ENCODE measurements at regions not wholly inside any gene's neighbourhood (a gene's known extent, or its start where the extent isn't known, plus 50 kb on each side); places are given as distances from the start of the nearest gene placed in this dataset.
"Not testable (repeated sequence)": the region's sequence is repeated elsewhere in the genome, so short reads cannot be mapped to it uniquely, and the experiment has no call there.

DNA sequence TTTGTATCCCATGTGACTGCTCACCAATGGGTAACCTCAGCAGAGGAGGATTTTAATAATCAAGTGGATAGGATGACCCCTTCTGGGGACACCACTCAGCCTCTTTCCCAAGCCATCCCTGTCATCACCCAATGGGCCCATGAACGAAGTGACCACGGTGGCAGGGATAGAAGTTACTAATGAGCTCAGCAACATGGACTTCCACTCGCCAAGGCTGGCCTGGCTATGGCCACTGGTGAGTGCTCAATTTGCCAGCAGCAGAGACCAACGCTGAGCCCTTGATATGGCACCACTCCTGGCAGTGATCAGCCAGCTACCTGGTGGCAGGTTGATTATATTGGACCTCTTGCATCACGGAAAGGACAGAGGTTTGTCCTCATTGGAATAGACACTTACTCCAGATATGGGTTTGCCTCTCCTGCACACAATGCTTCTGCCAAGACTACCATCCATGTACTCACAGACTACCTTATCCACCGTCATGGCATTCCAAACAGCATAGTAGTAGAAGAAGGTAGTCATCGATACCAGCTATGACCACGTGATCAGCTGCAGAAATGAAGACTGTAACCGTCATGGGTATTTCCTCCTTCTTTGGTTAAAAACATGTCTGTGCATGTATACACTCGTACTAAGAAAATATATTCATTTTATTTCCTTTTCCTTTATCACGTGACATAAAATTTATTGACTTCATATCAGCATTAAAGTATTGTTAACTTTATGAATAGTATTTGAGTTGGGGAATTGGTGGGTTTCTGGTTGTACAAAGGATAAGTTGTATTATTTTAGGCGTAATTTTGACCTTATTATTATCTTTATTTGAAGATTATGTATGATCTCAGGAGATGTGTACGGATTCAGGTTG lies 562.6 kb downstream of the PTPRU start:
- DNase-seq = no peak

GRCh38 chr1:29797125-29797524 lies 560.8 kb downstream of the PTPRU start:
- DNase-seq = not testable (repeated sequence)

- not testable (repeated sequence) for DNase-seq
Observed at GRCh38 chr1:29795965-29796364, 559.6 kb downstream of the PTPRU start.

GRCh38 chr1:29793653-29794348 lies 557.5 kb downstream of the PTPRU start:
- no peak for DNase-seq

- peak; percentile 4 for DNase-seq
Observed at GRCh38 chr1:29793101-29793546, 556.8 kb downstream of the PTPRU start.

DNA sequence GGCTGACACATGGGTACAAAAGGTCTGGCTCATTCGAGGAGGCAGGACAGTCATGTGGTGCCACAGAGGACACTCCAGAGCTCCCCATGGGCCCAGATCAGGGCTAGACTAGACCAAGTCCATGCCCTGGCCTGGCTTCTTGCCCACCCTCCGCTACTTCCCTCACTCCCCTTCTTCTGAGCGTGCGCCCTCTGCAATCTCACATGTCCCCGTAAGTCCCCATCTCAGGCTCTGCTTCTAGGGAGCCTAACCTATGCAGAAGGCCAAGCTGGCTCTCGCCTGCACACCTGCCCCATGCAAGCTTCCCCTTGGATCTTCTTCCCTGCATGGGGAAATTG lies 553.6 kb downstream of the PTPRU start:
- no peak for DNase-seq

- DNase-seq = no peak
Observed at GRCh38 chr1:29789221-29789909, 553.0 kb downstream of the PTPRU start.

- no peak for DNase-seq
Observed at GRCh38 chr1:29786791-29787732, 550.7 kb downstream of the PTPRU start.

DNA sequence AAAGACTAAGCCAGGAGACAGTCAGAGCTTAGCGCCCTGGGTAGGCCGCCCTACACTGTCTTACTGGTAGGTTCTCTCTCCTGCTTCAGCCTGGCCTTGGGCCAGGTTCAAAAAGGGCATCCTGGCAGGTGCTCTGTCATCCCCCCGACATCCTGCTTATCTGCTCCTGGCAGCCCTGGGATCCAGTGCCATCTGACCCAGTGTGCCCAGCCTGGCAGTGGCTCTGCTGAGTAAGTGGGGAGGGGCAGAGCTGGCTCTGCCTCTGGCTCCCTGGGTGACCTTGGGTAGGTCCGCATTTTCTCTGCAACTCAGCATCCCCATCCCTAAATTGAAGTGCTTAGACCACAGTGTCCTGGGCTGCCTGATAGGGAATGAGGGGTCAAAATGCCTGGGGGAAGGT lies 549.9 kb downstream of the PTPRU start:
- no peak for DNase-seq

- DNase-seq = no peak
Observed at GRCh38 chr1:29785554-29785953, 549.2 kb downstream of the PTPRU start.

DNA sequence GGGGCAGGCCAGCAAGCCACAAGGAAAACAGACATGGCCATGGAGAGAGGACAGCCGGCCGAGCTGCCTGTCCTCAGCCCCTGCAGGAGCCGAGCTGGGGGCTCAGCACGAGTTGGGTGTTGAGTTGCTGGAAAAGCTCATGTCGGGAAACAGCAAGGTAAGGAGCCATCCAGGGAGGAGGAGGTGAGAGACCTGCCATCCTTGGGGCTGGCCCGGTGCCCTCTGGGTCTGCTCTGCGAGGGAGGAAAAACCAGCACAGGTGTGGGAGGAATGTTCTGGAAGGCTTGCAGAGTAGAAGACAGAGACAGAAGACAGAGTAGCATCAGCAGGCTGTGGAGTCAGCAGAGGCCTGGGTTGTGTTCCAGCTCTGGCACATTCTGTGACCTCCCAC lies 548.8 kb downstream of the PTPRU start:
- no peak for DNase-seq

GRCh38 chr1:29784276-29785136 lies 548.2 kb downstream of the PTPRU start:
- DNase-seq = no peak

GRCh38 chr1:29783508-29784275 lies 547.4 kb downstream of the PTPRU start:
- DNase-seq = no peak

DNA sequence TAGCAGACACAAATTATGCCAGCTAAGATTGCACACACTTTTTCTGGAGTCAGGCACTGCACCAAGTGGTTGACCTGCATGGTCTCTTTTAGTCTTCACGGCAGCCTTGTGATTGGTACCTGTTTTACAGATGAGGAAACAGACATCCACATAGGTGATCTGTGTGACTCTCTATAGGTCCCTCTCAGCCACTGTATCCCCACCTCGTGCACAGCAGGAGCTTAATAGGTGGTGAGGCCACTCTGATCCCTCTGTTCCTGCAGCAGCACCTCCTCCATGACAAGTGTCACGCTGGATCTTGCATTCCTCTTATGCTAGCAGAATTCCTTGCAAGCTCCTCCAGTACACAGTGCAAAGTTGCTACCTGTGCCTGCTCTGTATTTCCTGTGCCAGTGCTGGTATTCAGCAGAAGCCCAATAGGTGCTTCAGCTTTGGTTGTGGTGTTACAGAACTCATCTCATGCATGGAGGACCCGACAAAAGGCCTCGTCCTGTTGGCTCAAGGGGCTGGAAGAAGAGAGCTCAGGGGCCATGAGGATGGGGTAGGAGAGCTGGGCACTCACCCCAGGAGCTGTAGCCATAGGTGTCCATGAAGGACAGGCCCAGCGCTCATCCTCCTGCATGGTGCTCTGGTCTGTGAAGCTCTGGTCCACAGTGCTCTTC lies 546.7 kb downstream of the PTPRU start:
- no peak for DNase-seq

DNA sequence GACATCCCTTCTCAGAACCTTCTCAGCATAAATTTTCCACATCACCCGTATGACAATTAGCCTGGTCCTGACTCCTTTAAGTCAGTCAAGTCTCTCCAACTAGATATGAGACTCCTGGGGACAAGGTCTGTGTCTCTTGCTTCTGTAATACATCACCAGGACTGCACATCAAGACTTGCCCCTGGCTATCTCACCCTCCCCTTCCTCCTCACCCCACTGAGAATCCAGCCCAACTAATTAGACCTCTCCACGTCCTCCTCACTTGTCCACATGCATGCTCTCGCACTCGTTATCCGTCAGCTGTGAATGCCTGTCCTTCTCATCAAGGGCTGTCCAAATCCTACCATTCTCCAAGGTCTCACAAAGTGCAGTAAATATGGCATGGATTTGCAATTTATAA lies 542.8 kb downstream of the PTPRU start:
- DNase-seq = no peak

- DNase-seq = no peak
Observed at GRCh38 chr1:29777522-29777921, 541.2 kb downstream of the PTPRU start.

DNA sequence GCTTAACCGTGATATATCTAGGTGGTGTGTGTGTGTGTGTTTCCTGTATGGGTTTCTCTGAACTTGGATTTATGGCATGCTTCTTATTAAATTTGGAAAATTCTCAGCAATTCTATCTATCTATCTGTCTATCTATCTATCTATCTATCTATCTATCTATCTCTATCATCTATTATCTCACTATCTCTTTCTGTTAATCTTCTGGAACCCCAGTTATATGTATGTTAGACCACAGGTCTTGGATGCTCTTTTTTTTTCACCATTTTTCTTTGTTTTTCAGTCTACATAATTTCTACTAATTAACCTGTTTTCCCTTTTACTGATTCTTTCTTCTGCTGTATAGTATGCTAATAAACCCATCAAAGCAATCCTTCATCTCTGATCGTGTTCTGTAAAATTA lies 538.0 kb downstream of the PTPRU start:
- no peak for DNase-seq

DNA sequence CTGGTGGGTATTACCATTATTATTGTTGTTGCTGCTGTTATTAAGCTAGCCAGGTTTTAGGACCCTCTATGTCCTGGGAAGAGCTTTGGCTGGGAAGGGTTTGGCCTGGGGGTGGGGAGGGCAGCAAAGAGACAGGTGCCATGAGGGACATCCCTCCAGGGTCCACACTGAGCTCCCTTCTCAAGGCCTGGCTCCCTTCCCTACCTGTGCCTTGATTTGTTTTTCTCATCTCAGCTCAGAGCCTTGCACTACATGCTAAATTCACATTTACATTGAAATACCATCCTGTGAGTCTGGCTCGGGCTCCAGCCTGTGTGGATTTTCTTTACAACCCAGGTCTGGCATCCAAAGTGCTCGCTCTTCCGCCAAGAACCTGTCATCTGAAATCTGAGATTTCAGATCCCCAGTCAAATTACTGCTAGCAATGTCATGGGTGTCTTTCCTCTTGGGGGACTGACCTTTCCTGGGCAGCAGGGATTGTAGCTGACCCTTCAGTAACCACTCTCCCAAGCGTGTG lies 536.3 kb downstream of the PTPRU start:
- no peak for DNase-seq

- no peak for DNase-seq
Observed at GRCh38 chr1:29767769-29768425, 531.6 kb downstream of the PTPRU start.
